Gastroesophageal sphincter (tissue), 4 donors: ENCODE measurements at regions not wholly inside any gene's neighbourhood (a gene's known extent, or its start where the extent isn't known, plus 50 kb on each side); places are given as distances from the start of the nearest gene placed in this dataset.

ENCODE experiments used
- ATAC-seq: fragments of 150-250 bp; one replicate; pipeline ENCODE4 v1.9.1; 2016; ENCODE audit warnings: mild to moderate bottlenecking, moderate library complexity
- H3K27ac ChIP-seq, 4 donors: fragments of 200-600 bp; sonication (generic) in 3 of 4; 1 replicate in 3 of 4; 2 replicates in 1 of 4; pipeline ENCODE4 v1.5.1; 2016 to 2019
- H3K27me3 ChIP-seq: fragments of 200-600 bp; sonication (generic); one replicate; pipeline ENCODE4 v1.5.1; 2019
- H3K36me3 ChIP-seq, 2 donors: fragments of 200-600 bp; sonication (generic); one replicate each; pipeline ENCODE4 v1.5.1; 2019; ENCODE audit warnings: control low read depth in 1 of 2
- H3K4me1 ChIP-seq, 3 donors: fragments of 200-600 bp; sonication (generic); 1 replicate in 2 of 3; 2 replicates in 1 of 3; pipeline ENCODE4 v1.5.1; 2016 to 2019; ENCODE audit warnings: control low read depth in 2 of 3
- H3K4me3 ChIP-seq, 2 donors: fragments of 200-600 bp; sonication (generic); one replicate each; pipeline ENCODE4 v1.5.1; 2019; ENCODE audit warnings: mild to moderate bottlenecking in 1 of 2, moderate library complexity in 1 of 2
- H3K9me3 ChIP-seq, 3 donors: fragments of 200-600 bp; sonication (generic); one replicate each; pipeline ENCODE4 v1.5.1; 2017 to 2019; ENCODE audit warnings: control low read depth in 2 of 3
- EP300 ChIP-seq: sonication (generic); formaldehyde crosslinking; IDR thresholded peaks from one replicate; pipeline ENCODE4 v1.6.1; 2017; ENCODE audit warnings: antibody characterized with exemption, mild to moderate bottlenecking
- POLR2A ChIP-seq, 2 donors: fragments of 450-650 bp; IDR thresholded peaks; one replicate each; pipeline ENCODE4 v1.6.1; 2017; ENCODE audit warnings: antibody characterized with exemption in 2 of 2, mild to moderate bottlenecking in 2 of 2, moderate library complexity in 1 of 2
- POLR2AphosphoS5 ChIP-seq: sonication (generic); formaldehyde crosslinking; IDR thresholded peaks from one replicate; pipeline ENCODE4 v1.6.1; 2017; ENCODE audit warnings: antibody characterized with exemption
- WGBS, 2 donors: methylation state at CpG; one replicate each; pipeline ENCODE4 v1.1.5; 2018; ENCODE audit warnings: low coverage in 1 of 2; 5-methylcytosine and 5-hydroxymethylcytosine counted together
- TF ChIP-seq, protein P1 (sequence below), 4 experiments: fragments of 200-600 bp in 2 of 4; fragments of 450-650 bp in 2 of 4; sonication (generic) in 1 of 4; IDR thresholded peaks; one replicate each; pipeline ENCODE4 v1.5.1; 2017 to 2019; ENCODE audit warnings: antibody characterized with exemption in 4 of 4, mild to moderate bottlenecking in 2 of 4, moderate library complexity in 2 of 4

DNA sequence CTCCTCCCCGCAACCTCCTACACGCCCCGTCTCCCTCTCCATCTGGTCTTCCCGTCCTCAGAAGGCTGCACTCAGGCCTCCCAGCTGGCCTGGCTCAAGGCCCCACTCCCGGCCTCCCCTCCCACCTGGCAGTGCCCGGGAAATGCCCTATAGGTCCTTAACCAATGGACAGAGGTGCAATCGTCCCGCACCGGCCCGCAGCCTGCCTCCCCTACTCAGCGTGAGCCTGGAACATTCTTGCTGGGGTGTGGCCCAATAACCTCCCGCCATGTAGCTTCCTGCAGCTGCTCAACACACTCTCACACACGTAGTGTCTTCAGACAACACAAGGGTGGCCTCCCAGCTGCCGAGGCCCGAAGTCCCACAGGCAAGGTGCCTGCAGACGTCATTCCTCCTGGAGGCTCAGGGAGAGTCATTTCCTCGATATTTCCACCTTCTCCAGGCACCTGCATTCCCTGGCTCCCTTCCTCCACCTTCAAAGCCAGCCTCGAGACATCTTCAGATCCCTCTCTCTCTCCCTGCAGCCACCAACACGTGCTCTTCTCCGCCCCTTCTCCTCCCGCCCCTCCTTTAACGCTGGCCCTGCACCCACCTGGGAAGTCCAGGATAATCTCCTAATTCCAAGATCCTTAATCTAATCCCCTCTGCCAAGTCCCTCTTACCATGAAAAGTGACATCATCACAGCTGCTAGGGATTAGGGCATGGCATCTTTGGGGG is 56.2 kb downstream of the ADRA2C start:
- H3K9me3 ChIP-seq: no peaks in the 10 kb centered on the region
- no peaks in the 10 kb centered on the region for H3K36me3 ChIP-seq
- H3K4me3 ChIP-seq: no peak overlapping the region
- no peak for ATAC-seq
- WGBS, 2 donors: 36 to 63% methylated on average over 6 to 16 of the region's 22 CpGs
- no peak for TF ChIP-seq POLR2AphosphoS5
- no peak for TF ChIP-seq EP300
- H3K4me1 ChIP-seq: peaks cover 0 to 8% (median 0%) of the 10 kb centered on the region in 3 donors
- peaks cover 32% of the 10 kb centered on the region for H3K27me3 ChIP-seq
- no peak overlapping the region for H3K27ac ChIP-seq

DNA sequence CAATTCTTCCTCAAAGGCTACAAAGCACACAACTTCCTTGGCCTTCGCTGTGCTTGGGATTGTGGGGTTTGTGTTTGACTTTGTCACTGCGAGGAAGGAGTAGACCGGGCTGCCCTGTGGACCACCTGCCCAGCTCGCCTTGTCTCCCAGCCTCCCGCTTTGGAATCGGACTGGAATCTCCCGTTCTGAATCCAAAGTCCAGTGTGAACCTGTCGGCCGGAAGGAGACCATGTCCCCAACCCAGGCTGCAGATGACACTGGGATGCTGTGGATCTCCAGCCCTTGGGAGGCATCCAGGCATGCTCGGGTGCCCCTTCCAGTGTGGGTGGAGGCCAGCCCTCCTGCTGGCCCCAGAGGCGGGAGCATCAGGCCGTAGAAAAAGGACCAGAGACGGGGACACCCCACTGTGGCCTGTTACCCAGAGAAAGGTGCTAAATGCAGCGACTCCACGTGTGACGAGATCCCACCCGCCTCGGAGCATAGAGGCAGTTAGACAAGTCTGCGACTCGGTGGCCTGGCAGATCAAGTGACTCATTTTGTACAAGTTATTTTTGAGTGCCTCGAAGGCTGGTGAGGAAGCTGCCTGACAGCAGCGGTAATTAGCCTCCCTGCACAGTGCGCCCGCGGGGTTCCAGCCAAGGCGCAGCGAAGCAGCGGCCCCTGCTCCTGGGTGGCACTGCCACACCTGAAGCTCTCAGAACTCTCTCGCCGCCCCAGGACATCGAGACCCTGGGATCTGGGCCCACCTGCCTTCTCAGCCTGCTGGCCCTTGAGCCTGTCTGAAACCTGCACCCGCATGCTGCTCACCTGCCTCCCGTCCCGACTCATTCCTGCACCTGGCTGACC is 57.5 kb downstream of the ADRA2C start:
- H3K9me3 ChIP-seq: no peaks in the 10 kb centered on the region
- H3K4me3 ChIP-seq: no peak overlapping the region
- WGBS, 2 donors: 72 to 100% methylated on average over 8 to 10 of the region's 34 CpGs
- TF ChIP-seq, protein P1, sequence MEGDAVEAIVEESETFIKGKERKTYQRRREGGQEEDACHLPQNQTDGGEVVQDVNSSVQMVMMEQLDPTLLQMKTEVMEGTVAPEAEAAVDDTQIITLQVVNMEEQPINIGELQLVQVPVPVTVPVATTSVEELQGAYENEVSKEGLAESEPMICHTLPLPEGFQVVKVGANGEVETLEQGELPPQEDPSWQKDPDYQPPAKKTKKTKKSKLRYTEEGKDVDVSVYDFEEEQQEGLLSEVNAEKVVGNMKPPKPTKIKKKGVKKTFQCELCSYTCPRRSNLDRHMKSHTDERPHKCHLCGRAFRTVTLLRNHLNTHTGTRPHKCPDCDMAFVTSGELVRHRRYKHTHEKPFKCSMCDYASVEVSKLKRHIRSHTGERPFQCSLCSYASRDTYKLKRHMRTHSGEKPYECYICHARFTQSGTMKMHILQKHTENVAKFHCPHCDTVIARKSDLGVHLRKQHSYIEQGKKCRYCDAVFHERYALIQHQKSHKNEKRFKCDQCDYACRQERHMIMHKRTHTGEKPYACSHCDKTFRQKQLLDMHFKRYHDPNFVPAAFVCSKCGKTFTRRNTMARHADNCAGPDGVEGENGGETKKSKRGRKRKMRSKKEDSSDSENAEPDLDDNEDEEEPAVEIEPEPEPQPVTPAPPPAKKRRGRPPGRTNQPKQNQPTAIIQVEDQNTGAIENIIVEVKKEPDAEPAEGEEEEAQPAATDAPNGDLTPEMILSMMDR (IDR thresholded peaks at IDR 0.05): no peak
- TF ChIP-seq POLR2A (IDR thresholded peaks at IDR 0.05): no peak
- TF ChIP-seq EP300: no peak
- TF ChIP-seq POLR2AphosphoS5: no peak
- peaks cover 24% of the 10 kb centered on the region for H3K27me3 ChIP-seq
- H3K27ac ChIP-seq: no peak overlapping the region
- H3K36me3 ChIP-seq: no peaks in the 10 kb centered on the region
- no peak for ATAC-seq
- H3K4me1 ChIP-seq: peaks cover 0 to 18% (median 7%) of the 10 kb centered on the region in 3 donors

DNA sequence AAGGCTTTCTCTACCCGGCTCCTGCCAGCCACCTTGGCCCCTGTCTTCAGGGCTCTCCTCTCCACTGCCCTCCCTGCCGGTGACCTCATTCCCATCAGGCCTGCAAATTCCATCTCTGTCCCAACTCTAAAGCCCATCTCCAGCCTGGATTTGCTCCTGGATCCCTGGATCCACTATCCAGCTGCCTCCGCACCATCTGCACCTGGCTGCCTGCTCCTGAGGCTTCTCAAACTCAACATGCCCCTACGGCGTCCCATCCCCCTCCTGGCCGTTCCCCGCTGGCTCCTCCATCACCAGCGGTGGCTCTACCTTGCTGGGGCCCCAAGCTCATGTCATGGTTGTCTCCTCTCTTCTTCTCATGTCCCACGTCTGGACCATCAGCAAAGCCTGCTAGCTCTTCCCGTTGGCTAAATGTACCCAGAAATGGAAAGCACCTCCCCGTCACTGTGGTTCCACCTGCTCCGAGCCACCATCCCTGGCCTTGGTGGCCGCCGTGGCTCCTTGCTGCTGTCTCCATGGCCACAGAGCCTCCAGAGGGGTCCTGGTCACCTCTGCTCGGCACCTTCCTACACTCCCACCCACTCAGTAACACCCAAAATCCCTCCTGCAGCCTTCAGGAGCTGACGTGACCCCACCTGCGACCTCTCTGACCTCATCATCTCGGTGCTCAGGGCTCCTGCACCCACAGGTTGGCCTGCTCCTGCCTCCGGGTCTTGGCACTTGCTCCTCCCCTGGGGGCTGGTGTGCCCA is 58.5 kb downstream of the ADRA2C start:
- H3K9me3 ChIP-seq: no peaks in the 10 kb centered on the region
- H3K27ac ChIP-seq: no peak overlapping the region
- no peak for ATAC-seq
- no peak overlapping the region for H3K4me3 ChIP-seq
- H3K4me1 ChIP-seq: peaks cover 0 to 18% (median 7%) of the 10 kb centered on the region in 3 donors
- no peaks in the 10 kb centered on the region for H3K36me3 ChIP-seq
- TF ChIP-seq, protein P1 (IDR thresholded peaks at IDR 0.05): no peak
- TF ChIP-seq POLR2A (IDR thresholded peaks at IDR 0.05): no peak
- TF ChIP-seq EP300: no peak
- no peak for TF ChIP-seq POLR2AphosphoS5
- H3K27me3 ChIP-seq: peaks cover 24% of the 10 kb centered on the region
- 80 to 86% methylated on average over 15 to 18 of the region's 19 CpGs for WGBS, 2 donors

DNA sequence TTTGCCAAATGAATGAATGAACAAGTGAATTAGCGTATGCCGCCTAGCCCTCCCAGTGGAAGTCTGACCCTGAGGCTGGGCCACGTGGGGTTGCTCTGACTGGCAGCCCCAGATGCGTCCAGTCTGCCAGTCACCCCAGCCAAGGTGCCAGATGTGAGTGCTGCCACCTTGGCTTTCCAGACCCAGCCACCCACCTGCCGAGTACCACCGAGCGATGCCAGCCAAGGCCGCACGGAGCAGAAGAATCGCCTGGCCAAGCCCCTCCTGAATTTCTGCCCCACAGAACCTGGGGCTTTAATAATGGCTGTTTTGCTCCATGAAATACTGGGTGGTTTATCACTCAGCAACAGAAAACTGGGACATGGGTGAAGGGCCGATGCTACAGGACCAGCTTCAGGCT is 59.3 kb downstream of the ADRA2C start:
- Histone ChIP-seq H3K27me3 (peaks cover 18% of the 10 kb centered on the region), H3K4me1 (peaks cover 0 to 18% (median 7%) of the 10 kb centered on the region in 3 donors), H3K36me3 (no peaks in the 10 kb centered on the region), H3K9me3 (no peaks in the 10 kb centered on the region), H3K27ac (no peak overlapping the region), H3K4me3 (no peak overlapping the region)
- WGBS, 2 donors: 100% methylated on average over 1 of the region's 11 CpGs; no CpG with 5 or more reads in 1 of the 2 donors
- TF ChIP-seq EP300: no peak
- TF ChIP-seq, protein P1 (IDR thresholded peaks at IDR 0.05): no peak
- no peak for TF ChIP-seq POLR2A (IDR thresholded peaks at IDR 0.05)
- no peak for TF ChIP-seq POLR2AphosphoS5
- no peak for ATAC-seq
